Pancreas (tissue), 10 donors: ENCODE measurements at regions not wholly inside any gene's neighbourhood (a gene's known extent, or its start where the extent isn't known, plus 50 kb on each side); places are given as distances from the start of the nearest gene placed in this dataset.
"Not testable (repeated sequence)": the region's sequence is repeated elsewhere in the genome, so short reads cannot be mapped to it uniquely, and the experiment has no call there.

Experiments used
- ATAC-seq, 4 donors: fragments of 200-7000 bp; cut with Tn5 transposase; one replicate each; pipeline versions ENCODE4 v1.8.0 to v1.9.1; 2020; ENCODE audit warnings: mild to moderate bottlenecking in 4 of 4, moderate library complexity in 4 of 4
- DNase-seq, 6 donors: peaks; one replicate each; pipeline ENCODE4 v3.0.0-alpha.2; 2020
- FAIRE-seq: peaks from 2 replicates; lab custom pipeline; 2012; peaks lifted over from hg19 to GRCh38; lab: Jason Lieb, UNC
- H3K27ac ChIP-seq, 4 donors: fragments of 200-600 bp; sonication (generic); 1 replicate in 3 of 4; 2 replicates in 1 of 4; pipeline versions ENCODE4 v1.5.0 to v1.8.0; 2020
- H3K27me3 ChIP-seq, 4 donors: fragments of 200-600 bp; one replicate each; pipeline ENCODE4 v1.8.0; 2021
- H3K36me3 ChIP-seq, 3 donors: fragments of 200-600 bp; sonication (generic) in 1 of 3; one replicate each; pipeline versions ENCODE4 v1.5.0 to v1.8.0; 2020 to 2021
- H3K4me1 ChIP-seq, 3 donors: fragments of 200-600 bp; one replicate each; pipeline ENCODE4 v1.8.0; 2021
- H3K4me3 ChIP-seq, 4 donors: fragments of 200-600 bp; sonication (generic) in 2 of 4; one replicate each; pipeline versions ENCODE4 v1.5.0 to v1.8.0; 2020 to 2021
- H3K9me3 ChIP-seq, 4 donors: fragments of 200-600 bp; one replicate each; pipeline ENCODE4 v1.8.0; 2021
- WGBS, 2 donors: extraction: QIAGEN DNeasy Blood & Tissue Kit; methylation state at CpG; one replicate each; pipeline ENCODE4 v1.1.7; 2013; 5-methylcytosine and 5-hydroxymethylcytosine counted together
- intact Hi-C, 3 donors: fragments of 100-400 bp; cut with DNase I; formaldehyde crosslinking; loops; one replicate each; pipeline versions ENCODE4 v1.11.1 to v1.14.2; 2022
- TF ChIP-seq, protein P1 (sequence below), 4 donors: fragments of 200-600 bp; sonication (generic) in 3 of 4; IDR thresholded peaks; one replicate each; pipeline versions ENCODE4 v1.5.0 to v1.8.0; 2021; ENCODE audit warnings: antibody characterized with exemption in 4 of 4
- donor health status: healthy with polysubstance abuse.
- donor health status: DM: no; HTN: no; CAD: no; lungs with moderate emphysema.
- donor health status: DM: no; HTN: no; CAD: no.
- donor health status: control.
- donor health status: control.
- donor health status: Bipolar disorder and iron deficiency.
- donor health status: DM: yes; HTN: yes; CAD: no.
- donor health status: DM: no; HTN: no; CAD: no.
- donor health status: DM: no; HTN: no; CAD: no.
- donor health status: DM: yes; HTN: yes; CAD: no.

DNA sequence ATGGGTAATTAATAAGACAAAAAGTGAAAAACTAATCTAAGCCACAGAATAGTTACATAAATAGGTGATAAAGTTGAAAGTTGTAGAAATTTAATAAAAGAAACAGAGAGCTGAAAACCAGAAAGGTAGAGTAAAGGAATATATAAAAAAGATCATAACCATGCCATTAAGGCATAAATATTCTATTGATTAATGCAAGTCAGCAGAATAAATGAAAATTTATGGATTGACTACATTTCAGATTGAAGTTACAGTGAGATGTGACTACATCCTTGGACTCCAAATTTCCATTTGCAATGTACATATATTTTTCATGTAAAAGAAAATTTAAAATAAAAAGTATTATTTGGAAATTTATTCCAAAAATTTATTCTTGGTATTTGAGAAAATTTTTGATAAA lies 1225.7 kb downstream of the OTOL1 start:
- H3K4me1 ChIP-seq, result no peaks in the 10 kb centered on the region
- DNase-seq (no peak), FAIRE-seq (no peak), ATAC-seq (no peak)
- no peaks in the 10 kb centered on the region for H3K27me3 ChIP-seq
- intact Hi-C loops, result no loop called here
- no peaks in the 10 kb centered on the region for H3K36me3 ChIP-seq
- TF ChIP-seq, protein P1, sequence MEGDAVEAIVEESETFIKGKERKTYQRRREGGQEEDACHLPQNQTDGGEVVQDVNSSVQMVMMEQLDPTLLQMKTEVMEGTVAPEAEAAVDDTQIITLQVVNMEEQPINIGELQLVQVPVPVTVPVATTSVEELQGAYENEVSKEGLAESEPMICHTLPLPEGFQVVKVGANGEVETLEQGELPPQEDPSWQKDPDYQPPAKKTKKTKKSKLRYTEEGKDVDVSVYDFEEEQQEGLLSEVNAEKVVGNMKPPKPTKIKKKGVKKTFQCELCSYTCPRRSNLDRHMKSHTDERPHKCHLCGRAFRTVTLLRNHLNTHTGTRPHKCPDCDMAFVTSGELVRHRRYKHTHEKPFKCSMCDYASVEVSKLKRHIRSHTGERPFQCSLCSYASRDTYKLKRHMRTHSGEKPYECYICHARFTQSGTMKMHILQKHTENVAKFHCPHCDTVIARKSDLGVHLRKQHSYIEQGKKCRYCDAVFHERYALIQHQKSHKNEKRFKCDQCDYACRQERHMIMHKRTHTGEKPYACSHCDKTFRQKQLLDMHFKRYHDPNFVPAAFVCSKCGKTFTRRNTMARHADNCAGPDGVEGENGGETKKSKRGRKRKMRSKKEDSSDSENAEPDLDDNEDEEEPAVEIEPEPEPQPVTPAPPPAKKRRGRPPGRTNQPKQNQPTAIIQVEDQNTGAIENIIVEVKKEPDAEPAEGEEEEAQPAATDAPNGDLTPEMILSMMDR (IDR thresholded peaks at IDR 0.05), result no peak
- no peaks in the 10 kb centered on the region for H3K9me3 ChIP-seq
- H3K27ac ChIP-seq, result no peak overlapping the region
- no peak overlapping the region for H3K4me3 ChIP-seq

DNA sequence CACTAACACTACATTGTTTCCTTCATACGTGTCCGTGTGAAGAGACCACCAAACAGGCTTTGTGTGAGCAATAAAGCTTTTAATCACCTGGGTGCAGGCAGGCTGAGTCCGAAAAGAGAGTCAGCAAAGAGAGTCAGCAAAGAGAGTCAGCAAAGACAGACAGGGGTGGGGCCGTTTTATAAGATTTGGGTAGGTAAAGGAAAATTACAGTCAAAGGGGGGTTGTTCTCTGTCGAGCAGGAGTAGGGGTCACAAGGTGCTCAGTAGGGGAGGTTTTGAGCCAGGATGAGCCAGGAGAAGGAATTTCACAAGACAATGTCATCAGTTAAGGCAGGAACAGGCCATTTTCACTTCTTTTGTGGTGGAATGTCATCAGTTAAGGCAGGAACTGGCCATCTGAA lies 1226.2 kb downstream of the OTOL1 start:
- intact Hi-C loops, FAIRE-seq, DNase-seq, H3K27me3 ChIP-seq, ATAC-seq, H3K4me3 ChIP-seq, H3K27ac ChIP-seq, H3K36me3 ChIP-seq, H3K4me1 ChIP-seq, H3K9me3 ChIP-seq: not testable (repeated sequence)
- WGBS, 2 donors, result 46 to 62% methylated on average over 5 of the region's 5 CpGs

DNA sequence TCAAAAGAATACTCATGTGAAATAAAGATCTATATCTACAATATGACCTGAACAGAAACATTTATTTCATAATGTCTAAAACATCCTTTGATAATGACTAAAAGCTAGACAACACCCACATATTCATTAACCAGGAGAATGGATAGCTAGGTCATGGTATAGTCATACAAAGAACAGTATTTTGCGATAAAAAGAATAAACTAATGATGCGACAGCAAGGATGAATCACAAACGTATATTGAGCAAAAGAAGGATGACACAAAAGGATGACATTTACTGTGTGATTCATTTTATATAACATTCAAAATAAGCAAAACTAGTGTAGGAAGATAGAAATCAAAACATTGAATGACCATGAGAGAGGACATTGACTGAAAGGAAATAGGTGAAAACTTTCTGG lies 1233.1 kb downstream of the OTOL1 start:
- intact Hi-C loops, result no loop called here
- ATAC-seq, result no peak
- Histone ChIP-seq H3K36me3 (no peaks in the 10 kb centered on the region), H3K4me3 (no peak overlapping the region), H3K4me1 (no peaks in the 10 kb centered on the region), H3K9me3 (no peaks in the 10 kb centered on the region), H3K27me3 (no peaks in the 10 kb centered on the region), H3K27ac (no peak overlapping the region)
- 80 to 87% methylated on average over 3 of the region's 3 CpGs for WGBS, 2 donors
- FAIRE-seq, result no peak
- no peak for DNase-seq
- TF ChIP-seq, protein P1 (IDR thresholded peaks at IDR 0.05), result no peak

- H3K27me3 ChIP-seq, H3K27ac ChIP-seq, DNase-seq, ATAC-seq, H3K9me3 ChIP-seq, intact Hi-C loops, H3K4me1 ChIP-seq, H3K36me3 ChIP-seq, H3K4me3 ChIP-seq, FAIRE-seq: not testable (repeated sequence)
- 47 to 72% methylated on average over 5 of the region's 5 CpGs for WGBS, 2 donors
Observed at GRCh38 chr3:162731961-162732360, 1235.4 kb downstream of the OTOL1 start.

DNA sequence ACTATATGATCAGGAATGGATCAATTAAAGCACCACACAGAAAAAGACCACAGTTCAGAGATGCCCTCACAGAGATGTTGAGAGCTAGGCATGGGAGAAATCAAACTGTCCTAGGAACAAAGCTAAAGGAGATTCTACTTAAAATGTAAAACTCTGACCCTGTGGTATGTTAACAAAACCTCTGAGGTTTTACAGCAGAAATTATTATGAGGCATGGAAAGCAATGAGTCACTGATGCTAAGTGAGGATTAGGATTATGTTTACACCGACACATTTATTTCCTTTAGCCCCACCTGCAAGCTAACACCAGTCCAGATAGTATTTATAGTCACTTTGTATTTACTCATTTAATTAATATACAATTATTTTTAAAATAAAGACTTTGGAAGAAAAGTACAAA lies 1242.2 kb downstream of the OTOL1 start:
- Histone ChIP-seq H3K27me3 (no peaks in the 10 kb centered on the region), H3K9me3 (no peaks in the 10 kb centered on the region), H3K27ac (no peak overlapping the region), H3K4me3 (no peak overlapping the region), H3K36me3 (no peaks in the 10 kb centered on the region), H3K4me1 (no peaks in the 10 kb centered on the region)
- 48 to 80% methylated on average over 1 of the region's 1 CpG for WGBS, 2 donors
- FAIRE-seq (no peak), ATAC-seq (no peak), DNase-seq (no peak)
- intact Hi-C loops, result no loop called here
- TF ChIP-seq, protein P1 (IDR thresholded peaks at IDR 0.05), result no peak

- 53 to 59% methylated on average over 6 of the region's 6 CpGs for WGBS, 2 donors
- DNase-seq (no peak), ATAC-seq (no peak), FAIRE-seq (no peak)
- Histone ChIP-seq H3K36me3 (no peaks in the 10 kb centered on the region), H3K9me3 (no peaks in the 10 kb centered on the region), H3K27ac (no peak overlapping the region), H3K4me1 (no peaks in the 10 kb centered on the region), H3K27me3 (no peaks in the 10 kb centered on the region), H3K4me3 (no peak overlapping the region)
- TF ChIP-seq, protein P1 (IDR thresholded peaks at IDR 0.05), result no peak
- intact Hi-C loops, result no loop called here
Observed at GRCh38 chr3:162740941-162741596, 1244.5 kb downstream of the OTOL1 start.
